ENCODE measurements at regions not wholly inside any gene's neighbourhood (a gene's known extent, or its start where the extent isn't known, plus 50 kb on each side); places are given as distances from the start of the nearest gene placed in this dataset.
"Not testable (repeated sequence)": the region's sequence is repeated elsewhere in the genome, so short reads cannot be mapped to it uniquely, and the experiment has no call there.

DNA sequence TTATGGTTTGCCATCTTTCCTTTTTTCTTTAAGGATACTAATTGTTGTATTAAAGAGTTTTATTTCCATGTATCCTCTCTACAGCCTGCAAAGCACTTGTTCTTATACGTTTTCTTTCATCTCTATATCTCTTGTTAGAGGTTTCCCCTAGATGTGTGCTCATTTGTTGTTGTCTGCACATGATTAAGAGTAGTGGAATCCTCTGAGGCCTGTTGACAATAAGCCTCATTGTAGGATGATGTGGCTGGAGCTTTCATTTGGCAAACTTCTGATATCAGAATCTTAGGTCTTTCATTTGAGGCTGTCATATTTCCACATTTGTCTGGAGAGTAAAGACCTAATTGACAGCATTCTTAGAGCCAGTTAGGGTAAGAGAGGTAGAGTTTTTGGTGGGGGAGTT, 506.0 kb downstream of the DIPK2A start:
- no peak for DNase-seq

DNA sequence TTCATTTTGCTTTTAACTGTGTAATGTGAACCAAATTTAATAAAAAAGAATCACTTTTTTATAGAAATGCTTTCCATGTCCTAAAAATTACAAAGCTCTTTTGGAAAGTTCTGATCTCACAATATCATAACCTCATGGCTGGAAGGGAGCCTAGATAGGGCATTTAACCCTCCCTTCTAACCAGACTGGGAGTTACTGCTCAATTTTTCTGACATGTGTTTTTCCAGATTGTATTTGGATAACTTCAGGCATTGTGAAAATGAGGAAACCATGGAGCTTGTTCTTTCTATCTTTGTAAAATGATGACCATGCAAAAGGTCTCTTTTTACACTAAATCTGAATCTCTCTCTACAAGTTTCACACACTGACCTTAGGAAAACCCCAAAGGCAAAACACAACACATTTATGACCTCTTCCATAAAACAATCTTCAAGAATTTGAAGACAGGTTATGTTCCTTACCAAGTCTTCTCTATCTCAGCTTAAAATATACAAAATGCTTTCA, 508.8 kb downstream of the DIPK2A start:
- DNase-seq, result no peak

- no peak for DNase-seq
These were observed 511.3 kb downstream of the DIPK2A start for GRCh38 chr3:144482876-144483275.

DNA sequence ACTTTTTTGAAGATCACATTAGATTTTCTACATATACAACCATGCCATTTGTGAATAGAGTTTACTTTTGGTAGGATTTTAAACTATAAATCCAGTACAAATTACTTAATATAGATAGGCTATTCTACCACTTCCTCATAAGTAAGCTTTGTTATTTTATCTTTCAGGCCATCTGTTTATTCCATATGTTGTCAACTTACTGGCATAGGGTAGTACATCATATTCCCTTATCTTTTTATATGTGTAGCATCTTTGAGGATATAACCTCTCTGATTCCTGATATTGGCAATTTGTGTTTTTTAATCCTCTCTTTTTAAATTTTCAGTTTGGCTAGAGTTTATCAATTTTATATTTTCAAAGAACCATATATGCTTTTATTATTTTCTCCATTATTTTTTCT, 515.4 kb downstream of the DIPK2A start:
- no peak for DNase-seq

GRCh38 chr3:144488927-144489326, 517.3 kb downstream of the DIPK2A start:
- DNase-seq, result no peak

DNA sequence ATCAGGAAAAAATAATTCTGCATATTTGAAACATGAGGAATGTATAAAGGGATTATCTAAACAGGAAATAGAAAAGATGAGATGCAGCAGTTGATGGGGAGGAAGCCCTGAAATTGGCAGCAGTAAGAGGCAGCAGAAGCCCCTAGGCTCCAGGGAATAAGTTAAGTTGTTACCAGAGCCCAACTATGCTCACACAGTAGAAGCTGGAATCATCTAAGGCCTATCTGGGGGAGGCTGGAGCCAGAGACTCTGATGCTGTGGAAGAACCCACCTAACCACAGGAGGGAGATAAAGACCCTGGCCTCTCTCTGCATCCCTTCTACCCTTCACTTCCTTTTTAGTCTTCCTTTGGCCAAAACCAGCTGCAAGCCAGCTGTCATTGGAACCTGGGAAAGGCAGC, 519.7 kb downstream of the DIPK2A start:
- DNase-seq, result no peak

GRCh38 chr3:144494651-144495050, 523.0 kb downstream of the DIPK2A start:
- not testable (repeated sequence) for DNase-seq

- DNase-seq, result no peak
These were observed 524.7 kb downstream of the DIPK2A start for GRCh38 chr3:144496141-144496835.

- DNase-seq, result no peak
These were observed 525.8 kb downstream of the DIPK2A start for GRCh38 chr3:144497452-144497851.

DNA sequence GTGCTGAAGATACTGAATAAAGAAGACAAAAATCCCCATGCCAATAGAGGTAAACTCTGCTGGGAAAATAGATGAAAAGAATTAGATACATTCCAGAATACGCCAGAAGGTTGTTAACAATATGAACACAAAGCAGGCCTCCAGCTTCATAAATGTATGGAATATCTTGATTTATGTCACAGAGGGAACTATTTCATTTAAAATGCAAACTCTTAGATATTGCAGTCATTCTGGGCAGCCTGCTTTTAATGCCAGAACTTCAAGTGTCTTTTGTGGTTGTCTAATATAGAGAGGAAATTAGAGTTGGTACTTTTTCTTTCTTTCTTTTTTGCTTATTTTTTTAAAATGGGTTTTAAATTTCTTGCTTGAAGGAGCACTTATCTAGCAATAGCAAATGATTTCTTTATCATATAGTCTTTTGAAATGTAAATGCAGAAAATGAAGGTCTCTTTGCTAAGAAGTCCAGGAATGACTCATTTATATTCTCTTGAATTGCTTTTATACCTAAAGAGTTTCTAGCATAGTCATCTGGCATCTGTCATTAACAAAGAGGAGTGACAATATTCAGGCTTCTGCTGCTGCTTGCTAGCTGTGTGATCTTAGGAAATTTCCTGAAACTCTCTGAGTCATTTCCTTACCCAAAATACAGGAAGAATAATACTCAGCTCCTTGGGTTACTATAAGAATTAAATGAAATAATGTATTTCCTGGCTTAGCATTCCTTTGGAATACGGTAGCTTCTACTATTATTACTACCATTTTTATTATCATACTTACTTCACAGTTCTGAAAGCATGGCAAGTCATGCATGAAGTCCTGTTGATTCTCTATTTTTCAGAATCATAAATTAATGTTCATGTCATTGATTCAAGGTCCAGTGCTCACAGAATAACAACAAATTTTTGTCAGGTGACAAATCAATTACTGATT, 527.6 kb downstream of the DIPK2A start:
- DNase-seq, result no peak

DNA sequence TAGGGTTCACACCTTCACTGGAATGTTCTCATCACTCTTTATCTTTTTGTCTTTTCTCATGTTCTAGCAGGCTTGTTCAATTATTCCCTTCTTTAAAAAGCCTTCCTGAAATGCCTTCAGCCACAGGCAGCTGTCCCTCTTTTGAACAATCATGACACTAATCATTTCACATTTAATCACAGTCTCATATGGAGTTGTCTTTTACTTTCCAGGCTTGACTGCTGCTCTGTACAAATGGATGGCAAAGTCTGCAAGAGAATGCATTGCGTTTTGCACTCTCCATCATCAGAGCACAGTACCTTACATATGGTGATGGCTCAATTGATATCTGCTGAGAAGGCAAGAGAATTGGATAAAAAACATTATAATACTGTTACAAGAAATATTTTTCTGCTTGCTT, 529.8 kb downstream of the DIPK2A start:
- no peak for DNase-seq

- no peak for DNase-seq
These were observed 530.8 kb downstream of the DIPK2A start for GRCh38 chr3:144502402-144502801.

- DNase-seq, result not testable (repeated sequence)
These were observed 534.8 kb downstream of the DIPK2A start for GRCh38 chr3:144506375-144506774.

DNA sequence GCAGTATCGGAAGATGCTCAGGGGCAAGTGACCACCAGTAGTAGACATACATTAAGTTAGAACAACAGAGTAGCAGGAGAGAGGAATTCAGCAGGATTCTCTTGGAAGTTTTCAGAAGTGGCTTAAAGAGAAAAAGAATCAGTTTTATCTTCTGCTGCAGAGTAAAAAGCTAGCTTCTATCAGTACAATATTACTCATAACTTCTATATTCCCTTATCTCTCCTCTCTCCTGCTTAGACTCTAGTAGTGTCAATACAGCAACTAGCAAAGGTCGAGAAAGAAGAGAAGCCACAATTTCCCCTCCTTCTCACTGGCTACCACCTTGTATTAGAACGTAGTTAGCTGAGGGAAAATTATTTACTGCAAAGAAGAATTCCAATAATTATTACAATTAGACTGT, 539.7 kb downstream of the DIPK2A start:
- DNase-seq, result no peak

- no peak for DNase-seq
These were observed 544.4 kb downstream of the DIPK2A start for GRCh38 chr3:144516026-144516425.

DNA sequence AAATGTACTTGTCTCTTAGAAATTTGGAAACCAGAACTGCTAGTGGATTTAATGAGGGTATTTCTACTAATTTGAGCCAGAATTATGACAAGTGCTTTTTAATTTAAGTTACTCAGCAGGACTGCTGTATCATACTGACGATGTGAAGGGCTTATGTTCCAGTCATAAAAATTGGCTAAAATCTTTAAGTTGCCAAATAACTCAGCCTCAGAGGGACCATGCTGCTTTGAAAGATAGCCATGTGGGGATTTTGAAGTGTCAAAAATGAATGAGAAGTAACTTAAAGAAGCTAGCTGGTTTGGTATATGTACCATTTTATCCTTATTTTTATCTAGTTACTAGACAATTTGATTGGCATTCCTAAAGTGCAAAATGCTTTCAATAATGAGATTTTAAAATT, 545.0 kb downstream of the DIPK2A start:
- no peak for DNase-seq

- no peak for DNase-seq
These were observed 549.5 kb downstream of the DIPK2A start for GRCh38 chr3:144521131-144521530.

GRCh38 chr3:144522456-144522855, 550.8 kb downstream of the DIPK2A start:
- no peak for DNase-seq

- DNase-seq, result no peak
These were observed 551.8 kb downstream of the DIPK2A start for GRCh38 chr3:144523396-144523795.

DNA sequence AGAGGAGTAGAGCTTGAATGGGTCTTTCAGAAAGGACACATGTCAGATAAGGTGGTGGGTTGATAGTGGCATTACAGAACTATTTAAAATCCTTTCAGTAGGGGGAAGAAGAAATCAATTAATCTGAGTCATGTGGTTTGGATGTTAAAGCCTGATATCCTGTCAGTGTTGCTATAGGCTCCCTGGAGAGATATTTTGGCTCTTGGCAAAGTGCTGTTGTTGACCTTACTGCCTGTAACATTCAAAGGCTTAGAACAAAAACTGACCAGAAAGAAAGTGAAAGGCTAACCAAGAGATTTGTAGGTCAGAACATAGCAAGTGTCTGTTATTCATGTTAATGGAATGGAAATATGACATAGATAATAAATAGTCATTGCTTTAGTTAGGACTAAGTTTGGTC, 552.9 kb downstream of the DIPK2A start:
- no peak for DNase-seq

GRCh38 chr3:144529566-144529965, 557.9 kb downstream of the DIPK2A start:
- DNase-seq, result no peak

DNA sequence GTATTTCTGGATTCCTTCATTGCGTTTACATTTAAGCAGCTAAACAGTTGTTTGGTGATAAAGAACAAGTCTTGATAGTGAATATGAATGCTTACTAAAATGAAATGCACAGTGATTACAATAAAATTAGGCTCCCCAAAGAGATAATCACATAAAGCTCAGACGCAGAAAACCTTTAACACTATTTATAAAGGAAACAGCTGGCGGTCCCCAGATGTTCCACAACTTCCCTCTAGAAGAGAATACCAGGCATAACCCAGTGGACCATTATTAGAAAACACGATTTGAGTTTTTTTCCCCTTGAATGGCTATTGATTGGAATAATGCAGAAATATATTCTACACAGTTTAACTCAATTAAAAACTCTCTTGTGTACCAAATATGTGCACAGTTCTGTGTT, 573.2 kb downstream of the DIPK2A start:
- DNase-seq, result no peak

DNA sequence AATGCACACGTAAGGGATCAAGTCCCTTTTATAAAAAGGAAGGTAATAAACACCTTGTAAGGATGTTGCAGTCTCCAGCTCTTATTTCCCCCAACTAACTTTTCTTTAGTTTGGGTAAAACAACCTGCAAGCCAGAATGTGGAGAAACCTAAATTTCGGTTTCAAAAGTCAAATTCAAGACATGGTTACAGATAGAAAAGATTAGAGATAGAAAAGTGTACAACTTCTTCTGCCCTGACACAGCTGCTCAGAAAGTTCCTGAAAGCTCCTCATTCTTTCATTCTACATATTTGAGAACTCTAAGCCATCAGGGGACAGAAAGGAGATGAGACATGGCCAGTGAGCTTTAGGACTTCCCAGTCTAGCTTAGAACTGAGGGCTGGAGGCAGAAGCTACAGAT, 574.9 kb downstream of the DIPK2A start:
- no peak for DNase-seq

- no peak for DNase-seq
These were observed 576.7 kb downstream of the DIPK2A start for GRCh38 chr3:144548346-144548745.
